ENCODE measurements at regions not wholly inside any gene's neighbourhood (a gene's known extent, or its start where the extent isn't known, plus 50 kb on each side); places are given as distances from the start of the nearest gene placed in this dataset.

DNA sequence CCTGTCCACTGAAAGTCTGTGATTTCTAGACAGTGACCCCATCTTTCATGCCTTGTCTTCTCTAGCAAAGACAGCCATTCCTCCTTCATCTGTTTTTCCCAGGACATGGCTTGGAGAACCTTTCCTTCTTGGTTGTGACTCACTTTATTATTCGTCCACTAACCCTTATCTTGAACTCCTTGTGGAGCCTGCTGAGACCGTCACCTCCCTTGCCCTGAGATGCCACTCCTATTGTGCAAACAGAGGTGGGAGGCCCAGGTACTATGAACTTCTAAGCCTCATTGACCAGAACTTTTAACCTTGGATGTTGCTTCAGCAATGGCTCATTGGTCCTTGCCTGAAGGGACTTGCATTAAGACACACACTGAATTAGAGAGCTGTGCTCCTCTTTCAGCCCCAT lies 117.5 kb downstream of the FOXD2 start:
- Histone ChIP-seq H2BK120ac (ENCODE audit: low read depth, low read length, poor library complexity, severe bottlenecking) (no peak overlapping the region), H4K5ac (ENCODE audit: insufficient read length, low read depth, low read length) (no peak overlapping the region), H3T11ph (ENCODE audit: low read length) (no peak overlapping the region), H3K9ac (ENCODE audit: extremely low read depth, insufficient read length, low read length) (no peak overlapping the region), H3K27me3 (ENCODE audit: insufficient read depth, low read length) (no peaks in the 10 kb centered on the region), H2BK5ac (ENCODE audit: insufficient read length, low read length) (no peak overlapping the region), H3K9me3 (ENCODE audit: control insufficient read depth, low read depth, low read length) (no peaks in the 10 kb centered on the region), H4K8ac (replicated peaks; ENCODE audit: insufficient read length, low read depth, low read length) (no peak overlapping the region), H2BK20ac (ENCODE audit: low read depth, low read length, poor library complexity, severe bottlenecking) (no peak overlapping the region), H3K18ac (ENCODE audit: insufficient read length, low read depth, low read length) (no peak overlapping the region), H4K91ac (ENCODE audit: insufficient read length, low read depth, low read length) (no peak overlapping the region), H3K23me2 (ENCODE audit: insufficient read length, low read depth, low read length, poor library complexity, severe bottlenecking) (no peaks in the 10 kb centered on the region), H3K4ac (ENCODE audit: low read depth, low read length) (no peak overlapping the region), H2AK5ac (ENCODE audit: insufficient read length, low read length) (no peak overlapping the region), H3K56ac (ENCODE audit: insufficient read length, low read depth, low read length) (no peak overlapping the region), H3K4me1 (ENCODE audit: insufficient read depth, low read length) (no peaks in the 10 kb centered on the region), H3K4me2 (ENCODE audit: insufficient read depth, insufficient read length, low read length) (no peak overlapping the region), H3K27ac (ENCODE audit: insufficient read length, low read depth, low read length) (no peak overlapping the region), H3K14ac (ENCODE audit: insufficient read depth, low read length) (no peak overlapping the region), H4K20me1 (ENCODE audit: control insufficient read depth, insufficient read depth, insufficient read length) (no peaks in the 10 kb centered on the region), H2BK15ac (ENCODE audit: low read depth, low read length) (no peak overlapping the region), H3K79me2 (ENCODE audit: insufficient read depth, low read length) (no peaks in the 10 kb centered on the region), H2AFZ (ENCODE audit: low read length) (no peak overlapping the region), H3K23ac (ENCODE audit: insufficient read length, low read depth, low read length) (no peak overlapping the region), H3K79me1 (ENCODE audit: insufficient read depth, low read depth, low read length, poor library complexity, severe bottlenecking) (no peaks in the 10 kb centered on the region), H2BK12ac (ENCODE audit: insufficient read length, low read depth, low read length) (no peak overlapping the region)
- Mint-ChIP-seq H3K27ac (no peak overlapping the region), H3K4me3 (no peak overlapping the region), H3K4me1 (peaks cover 16 to 20% of the 10 kb centered on the region in 2 experiments), H3K27me3 (ENCODE audit: low read depth) (peaks cover 26% of the 10 kb centered on the region), H3K36me3 (ENCODE audit: insufficient read depth in 1 of 3, low read depth in 3 of 3) (no peaks in the 10 kb centered on the region), H3K9me3 (no peaks in the 10 kb centered on the region)
- DNase-seq = no peak
- no CpG with 5 or more reads among the region's 2 CpGs for WGBS (ENCODE audit: extremely low coverage, insufficient read length, low lambda C conversion rate)
- TF ChIP-seq, protein P1, sequence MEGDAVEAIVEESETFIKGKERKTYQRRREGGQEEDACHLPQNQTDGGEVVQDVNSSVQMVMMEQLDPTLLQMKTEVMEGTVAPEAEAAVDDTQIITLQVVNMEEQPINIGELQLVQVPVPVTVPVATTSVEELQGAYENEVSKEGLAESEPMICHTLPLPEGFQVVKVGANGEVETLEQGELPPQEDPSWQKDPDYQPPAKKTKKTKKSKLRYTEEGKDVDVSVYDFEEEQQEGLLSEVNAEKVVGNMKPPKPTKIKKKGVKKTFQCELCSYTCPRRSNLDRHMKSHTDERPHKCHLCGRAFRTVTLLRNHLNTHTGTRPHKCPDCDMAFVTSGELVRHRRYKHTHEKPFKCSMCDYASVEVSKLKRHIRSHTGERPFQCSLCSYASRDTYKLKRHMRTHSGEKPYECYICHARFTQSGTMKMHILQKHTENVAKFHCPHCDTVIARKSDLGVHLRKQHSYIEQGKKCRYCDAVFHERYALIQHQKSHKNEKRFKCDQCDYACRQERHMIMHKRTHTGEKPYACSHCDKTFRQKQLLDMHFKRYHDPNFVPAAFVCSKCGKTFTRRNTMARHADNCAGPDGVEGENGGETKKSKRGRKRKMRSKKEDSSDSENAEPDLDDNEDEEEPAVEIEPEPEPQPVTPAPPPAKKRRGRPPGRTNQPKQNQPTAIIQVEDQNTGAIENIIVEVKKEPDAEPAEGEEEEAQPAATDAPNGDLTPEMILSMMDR (conservative IDR thresholded peaks at IDR 0.05) = no peak

Measured in H9 (cell line).